HL-60 (cell line): ENCODE measurements at regions not wholly inside any gene's neighbourhood (a gene's known extent, or its start where the extent isn't known, plus 50 kb on each side); places are given as distances from the start of the nearest gene placed in this dataset.

ENCODE experiments used
- POLR2AphosphoS5 ChIP-seq: IDR thresholded peaks from 2 replicates; pipeline ENCODE4 v1.6.1; 2012; ENCODE audit warnings: low read depth
- REST ChIP-seq: IDR thresholded peaks from 2 replicates; pipeline ENCODE4 v1.6.1; 2012; ENCODE audit warnings: low read depth; ENCODE audit not compliant: insufficient replicate concordance
- TF ChIP-seq, protein P1 (sequence below): IDR thresholded peaks from one replicate; pipeline ENCODE4 v1.5.1; 2011; ENCODE audit warnings: low read length, control low read depth, inconsistent platforms; ENCODE audit not compliant: insufficient read depth

DNA sequence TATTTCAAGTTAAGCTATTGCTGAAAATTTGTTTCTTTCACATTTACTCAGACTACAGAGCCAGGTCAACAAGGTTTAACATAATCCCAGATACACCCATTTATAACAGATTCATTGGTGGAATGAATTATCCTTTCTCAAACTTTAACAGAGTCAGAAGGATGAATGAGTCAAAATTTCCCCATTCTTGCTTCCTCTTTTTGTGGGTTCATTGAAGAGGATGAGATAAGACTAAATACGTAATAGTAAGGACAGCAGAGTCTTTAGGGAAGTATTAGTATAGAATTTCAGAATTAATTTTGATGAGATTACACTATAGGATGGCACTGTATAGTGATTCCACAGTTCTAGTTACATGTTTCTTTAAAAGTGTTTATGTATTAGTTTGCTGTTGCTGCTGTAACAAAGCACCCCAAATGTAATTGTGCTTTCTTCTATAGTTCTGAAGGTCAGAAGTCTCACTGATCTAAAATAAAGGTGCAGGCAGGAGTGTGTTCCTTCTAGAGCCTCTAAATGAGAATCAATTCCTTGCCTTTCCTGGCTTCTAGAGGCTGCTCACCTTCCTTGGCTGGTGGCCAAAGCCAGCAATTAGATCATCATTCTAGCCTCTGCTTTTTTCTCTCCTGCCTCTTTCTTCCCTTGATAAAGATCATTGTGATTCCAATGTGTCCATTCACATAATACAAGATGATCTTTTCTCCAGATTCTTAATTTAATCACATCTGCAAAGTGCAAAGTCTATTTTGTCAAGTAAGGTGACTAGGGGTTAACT is 309.3 kb upstream of the PIK3C3 start:
- TF ChIP-seq, protein P1, sequence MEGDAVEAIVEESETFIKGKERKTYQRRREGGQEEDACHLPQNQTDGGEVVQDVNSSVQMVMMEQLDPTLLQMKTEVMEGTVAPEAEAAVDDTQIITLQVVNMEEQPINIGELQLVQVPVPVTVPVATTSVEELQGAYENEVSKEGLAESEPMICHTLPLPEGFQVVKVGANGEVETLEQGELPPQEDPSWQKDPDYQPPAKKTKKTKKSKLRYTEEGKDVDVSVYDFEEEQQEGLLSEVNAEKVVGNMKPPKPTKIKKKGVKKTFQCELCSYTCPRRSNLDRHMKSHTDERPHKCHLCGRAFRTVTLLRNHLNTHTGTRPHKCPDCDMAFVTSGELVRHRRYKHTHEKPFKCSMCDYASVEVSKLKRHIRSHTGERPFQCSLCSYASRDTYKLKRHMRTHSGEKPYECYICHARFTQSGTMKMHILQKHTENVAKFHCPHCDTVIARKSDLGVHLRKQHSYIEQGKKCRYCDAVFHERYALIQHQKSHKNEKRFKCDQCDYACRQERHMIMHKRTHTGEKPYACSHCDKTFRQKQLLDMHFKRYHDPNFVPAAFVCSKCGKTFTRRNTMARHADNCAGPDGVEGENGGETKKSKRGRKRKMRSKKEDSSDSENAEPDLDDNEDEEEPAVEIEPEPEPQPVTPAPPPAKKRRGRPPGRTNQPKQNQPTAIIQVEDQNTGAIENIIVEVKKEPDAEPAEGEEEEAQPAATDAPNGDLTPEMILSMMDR, result no peak
- no peak for TF ChIP-seq POLR2AphosphoS5
- TF ChIP-seq REST, result no peak
